Lower lobe of right lung (tissue), 2 donors: ENCODE measurements at regions not wholly inside any gene's neighbourhood (a gene's known extent, or its start where the extent isn't known, plus 50 kb on each side); places are given as distances from the start of the nearest gene placed in this dataset.

Source experiments
- ATAC-seq, 2 donors: fragments of 200-7000 bp; cut with Tn5 transposase; one replicate each; pipeline ENCODE4 v1.9.1; 2020 to 2022; ENCODE audit warnings: mild to moderate bottlenecking in 2 of 2, moderate library complexity in 2 of 2
- DNase-seq: peaks from one replicate; pipeline ENCODE4 v3.0.0-alpha.2; 2020
- H3K27ac ChIP-seq: fragments of 200-600 bp; one replicate; pipeline ENCODE4 v1.8.0; 2022
- H3K27me3 ChIP-seq: fragments of 200-600 bp; one replicate; pipeline ENCODE4 v1.8.0; 2022; ENCODE audit warnings: low read depth
- H3K36me3 ChIP-seq: fragments of 200-600 bp; one replicate; pipeline ENCODE4 v1.8.0; 2022; ENCODE audit warnings: mild to moderate bottlenecking
- H3K4me1 ChIP-seq: fragments of 200-600 bp; one replicate; pipeline ENCODE4 v1.8.0; 2022
- H3K4me3 ChIP-seq: fragments of 200-600 bp; one replicate; pipeline ENCODE4 v1.8.0; 2022; ENCODE audit warnings: mild to moderate bottlenecking
- H3K9me3 ChIP-seq: fragments of 200-600 bp; one replicate; pipeline ENCODE4 v1.8.0; 2022
- CTCF ChIP-seq: fragments of 200-600 bp; IDR thresholded peaks from one replicate; pipeline ENCODE4 v1.8.0; 2022; ENCODE audit warnings: antibody characterized with exemption, mild to moderate bottlenecking
- intact Hi-C: fragments of 100-400 bp; cut with DNase I; formaldehyde crosslinking; loops from one replicate; pipeline ENCODE4 v1.11.0; 2022
- donor health status: DM: no; HTN: yes; CAD: no; lungs with severe emphysema.

- no peaks in the 10 kb centered on the region for H3K27me3 ChIP-seq
- TF ChIP-seq CTCF = no peak
- DNase-seq (no peak), ATAC-seq (no peak)
- intact Hi-C loops = no loop called here
- H3K27ac ChIP-seq = no peak overlapping the region
- no peak overlapping the region for H3K4me3 ChIP-seq
- no peaks in the 10 kb centered on the region for H3K4me1 ChIP-seq
- no peaks in the 10 kb centered on the region for H3K36me3 ChIP-seq
- no peaks in the 10 kb centered on the region for H3K9me3 ChIP-seq
Measured at GRCh38 chr7:118327174-118327573, 102.7 kb downstream of the ANKRD7 start.

- Histone ChIP-seq H3K27ac (no peak overlapping the region), H3K4me1 (no peaks in the 10 kb centered on the region), H3K27me3 (no peaks in the 10 kb centered on the region), H3K9me3 (no peaks in the 10 kb centered on the region), H3K36me3 (no peaks in the 10 kb centered on the region), H3K4me3 (no peak overlapping the region)
- intact Hi-C loops = no loop called here
- ATAC-seq = no peak
- TF ChIP-seq CTCF = no peak
- no peak for DNase-seq
Measured at GRCh38 chr7:118328505-118329211, 104.2 kb downstream of the ANKRD7 start.

- Histone ChIP-seq H3K27ac (no peak overlapping the region), H3K36me3 (no peaks in the 10 kb centered on the region), H3K9me3 (no peaks in the 10 kb centered on the region), H3K27me3 (no peaks in the 10 kb centered on the region), H3K4me1 (no peaks in the 10 kb centered on the region), H3K4me3 (no peak overlapping the region)
- TF ChIP-seq CTCF = no peak
- ATAC-seq (no peak), DNase-seq (no peak)
- intact Hi-C loops = no loop called here
Measured at GRCh38 chr7:118330388-118330787, 105.9 kb downstream of the ANKRD7 start.

GRCh38 chr7:118346748-118347147, 122.2 kb downstream of the ANKRD7 start:
- no peak overlapping the region for H3K27ac ChIP-seq
- no peak for TF ChIP-seq CTCF
- no peak overlapping the region for H3K4me3 ChIP-seq
- ATAC-seq (no peak), DNase-seq (no peak)
- intact Hi-C loops = no loop called here
- H3K4me1 ChIP-seq = no peaks in the 10 kb centered on the region
- no peaks in the 10 kb centered on the region for H3K27me3 ChIP-seq
- no peaks in the 10 kb centered on the region for H3K9me3 ChIP-seq
- H3K36me3 ChIP-seq = no peaks in the 10 kb centered on the region

GRCh38 chr7:118349604-118350003, 125.1 kb downstream of the ANKRD7 start:
- no peaks in the 10 kb centered on the region for H3K36me3 ChIP-seq
- DNase-seq (no peak), ATAC-seq (no peak)
- no peaks in the 10 kb centered on the region for H3K27me3 ChIP-seq
- intact Hi-C loops = no loop called here
- no peak for TF ChIP-seq CTCF
- no peak overlapping the region for H3K4me3 ChIP-seq
- H3K9me3 ChIP-seq = no peaks in the 10 kb centered on the region
- no peaks in the 10 kb centered on the region for H3K4me1 ChIP-seq
- H3K27ac ChIP-seq = no peak overlapping the region
